ENCODE measurements at regions not wholly inside any gene's neighbourhood (a gene's known extent, or its start where the extent isn't known, plus 50 kb on each side); places are given as distances from the start of the nearest gene placed in this dataset.
"Not testable (repeated sequence)": the region's sequence is repeated elsewhere in the genome, so short reads cannot be mapped to it uniquely, and the experiment has no call there.

GRCh38 chr20:48024539-48024938, 239.3 kb upstream of the SULF2 start:
- DNase-seq: no peak

GRCh38 chr20:48020696-48021095, 235.4 kb upstream of the SULF2 start:
- not testable (repeated sequence) for DNase-seq

DNA sequence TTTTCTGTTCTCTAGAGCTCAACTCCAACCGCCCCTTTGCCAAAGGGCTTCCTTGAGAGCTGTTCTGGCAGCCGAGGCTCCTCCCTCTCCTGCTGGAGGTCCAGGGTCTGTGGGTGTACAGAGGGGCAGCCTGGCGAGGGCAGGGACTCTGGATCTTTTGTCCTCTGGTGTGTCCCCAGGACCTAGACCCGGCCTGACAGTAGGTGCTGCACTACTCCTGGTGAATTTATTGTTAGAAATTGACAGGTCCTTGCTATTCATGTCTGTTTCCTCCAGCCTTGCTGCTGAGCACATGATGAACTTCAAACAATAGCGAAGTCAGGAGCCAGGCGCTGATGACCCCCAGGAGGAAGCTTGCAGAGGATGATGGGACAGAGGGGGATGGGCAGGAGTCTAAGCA, 234.7 kb upstream of the SULF2 start:
- no peak for DNase-seq

DNA sequence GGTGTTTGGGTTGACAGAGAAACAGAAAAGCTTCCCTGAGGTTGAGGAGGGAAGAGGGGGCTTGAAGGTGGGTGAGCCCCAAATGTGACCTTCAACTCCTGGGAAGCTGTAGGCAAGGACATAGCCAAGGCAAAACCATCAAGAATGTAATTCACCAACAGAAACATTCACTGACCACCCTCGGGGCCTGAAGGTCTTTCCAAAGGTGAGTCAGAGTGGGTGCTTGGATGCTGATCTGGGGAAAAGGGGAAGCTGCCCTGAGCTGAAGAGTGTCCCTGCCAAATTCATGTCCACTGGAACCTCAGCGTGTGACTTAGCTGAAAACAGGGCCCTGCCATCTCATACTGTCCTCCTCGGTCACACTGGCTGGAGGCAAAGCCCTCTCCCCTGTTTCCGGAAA, 234.2 kb upstream of the SULF2 start:
- DNase-seq: no peak

- not testable (repeated sequence) for DNase-seq
Observed at GRCh38 chr20:48018851-48019250, 233.6 kb upstream of the SULF2 start.

DNA sequence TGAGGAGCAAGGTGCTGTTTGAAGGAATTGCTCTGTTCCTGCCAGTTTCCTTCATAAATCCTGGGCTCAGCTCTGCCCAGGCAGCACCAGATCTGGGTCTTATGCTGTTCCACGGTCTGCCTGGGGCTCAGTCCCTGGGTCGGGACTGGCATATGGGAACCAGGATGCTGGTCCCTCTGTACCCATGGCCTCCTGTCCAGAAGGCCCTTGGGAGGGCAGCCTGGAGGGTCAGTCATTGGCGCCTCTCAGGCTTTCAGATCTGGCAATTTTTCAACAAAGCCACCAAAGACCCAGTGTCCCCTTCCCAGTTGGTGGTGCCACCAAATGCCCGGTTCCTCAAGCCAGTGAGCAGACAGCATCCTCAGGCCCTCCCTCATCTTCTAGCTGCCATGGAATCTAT, 232.7 kb upstream of the SULF2 start:
- DNase-seq: no peak

DNA sequence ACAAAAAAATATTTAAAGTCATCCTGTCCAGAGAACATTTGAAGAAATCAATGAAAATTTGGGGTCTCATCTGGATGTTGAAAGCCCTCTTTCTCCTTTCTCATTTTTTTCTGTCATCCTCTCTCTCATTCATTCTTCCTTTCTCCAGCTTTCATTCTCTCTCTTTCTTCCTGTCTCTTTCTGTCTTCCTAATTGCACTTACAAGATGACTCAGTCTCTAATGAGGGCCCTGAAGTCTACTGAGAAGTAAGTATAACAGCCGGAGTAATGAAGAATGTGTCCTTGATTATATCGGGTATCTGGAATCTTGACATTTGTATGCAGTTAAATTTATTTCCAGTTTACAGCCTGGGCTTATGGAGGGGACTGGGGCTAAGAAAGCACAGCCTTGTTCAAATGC, 232.2 kb upstream of the SULF2 start:
- no peak for DNase-seq

DNA sequence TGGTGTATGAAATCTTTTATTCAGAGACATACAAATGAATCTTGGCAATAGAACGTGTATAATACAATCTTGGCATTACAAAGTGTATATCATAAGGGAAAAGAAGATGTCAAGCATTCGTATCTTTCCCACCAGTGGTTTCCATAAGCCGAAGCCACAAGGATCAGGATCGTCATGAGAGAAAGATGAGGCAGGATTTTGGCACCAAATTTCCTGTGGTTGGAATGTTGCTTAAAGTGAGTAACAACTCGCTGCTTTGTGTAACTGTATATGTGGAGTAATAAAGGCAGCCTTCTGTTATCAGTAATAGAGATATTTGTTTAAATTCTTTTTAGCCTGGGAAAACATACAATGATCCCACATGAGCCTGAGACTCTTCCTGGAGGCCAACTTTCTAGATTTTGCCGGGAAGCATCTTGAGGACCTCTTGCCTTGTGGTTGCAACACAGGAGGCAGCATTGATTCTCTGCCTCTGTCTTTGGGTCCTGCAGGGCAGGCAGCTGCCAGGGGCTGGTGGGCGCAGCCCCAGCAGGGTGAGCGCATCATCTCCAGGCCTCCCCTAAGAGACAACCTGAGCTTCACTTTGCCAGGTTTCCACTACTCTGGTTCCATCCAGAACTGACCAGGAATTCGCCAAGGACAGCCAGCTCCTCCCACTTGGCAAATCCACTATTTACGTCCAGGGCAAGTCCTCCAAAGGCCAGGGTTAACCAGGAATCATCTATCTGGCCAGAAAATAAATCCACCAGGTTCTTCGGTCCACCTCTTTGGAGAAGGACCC, 230.9 kb upstream of the SULF2 start:
- no peak for DNase-seq

DNA sequence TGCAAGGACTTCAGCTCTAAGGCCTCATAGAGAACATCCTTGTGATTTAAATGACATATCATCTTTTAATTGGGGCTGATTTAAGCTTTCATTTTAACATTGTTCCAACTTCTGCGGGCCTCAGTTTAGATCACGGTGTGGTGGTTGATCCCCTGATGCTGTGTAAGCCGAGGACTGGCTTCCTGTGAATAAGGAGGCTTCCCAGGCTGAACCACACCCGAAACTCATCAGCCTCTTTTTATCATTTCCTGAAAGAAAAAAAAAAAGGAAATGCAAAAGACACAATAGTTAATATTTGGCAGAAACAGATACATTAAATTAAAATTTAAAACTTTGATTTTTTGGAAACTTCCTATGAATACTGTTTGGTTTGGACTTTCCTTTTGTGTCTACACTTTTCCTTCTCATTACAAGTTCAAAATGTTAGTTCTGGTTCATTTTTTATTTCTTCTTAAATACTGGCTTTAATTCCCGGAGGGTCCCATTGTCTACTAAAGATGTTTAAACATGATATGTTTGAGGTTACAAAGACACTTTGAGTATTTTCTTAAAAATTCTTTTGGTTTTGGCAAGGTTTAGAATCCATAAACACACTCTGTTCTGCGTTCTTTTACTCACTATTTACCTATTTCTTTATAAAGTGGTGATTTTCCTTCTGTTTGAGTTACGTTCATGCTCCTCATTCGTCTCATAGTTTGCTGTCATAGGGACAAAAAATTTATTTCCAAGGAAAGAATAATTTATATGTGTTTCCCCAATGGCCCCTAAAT, 230.0 kb upstream of the SULF2 start:
- DNase-seq: no peak

GRCh38 chr20:48012401-48012974, 227.2 kb upstream of the SULF2 start:
- DNase-seq: no peak

DNA sequence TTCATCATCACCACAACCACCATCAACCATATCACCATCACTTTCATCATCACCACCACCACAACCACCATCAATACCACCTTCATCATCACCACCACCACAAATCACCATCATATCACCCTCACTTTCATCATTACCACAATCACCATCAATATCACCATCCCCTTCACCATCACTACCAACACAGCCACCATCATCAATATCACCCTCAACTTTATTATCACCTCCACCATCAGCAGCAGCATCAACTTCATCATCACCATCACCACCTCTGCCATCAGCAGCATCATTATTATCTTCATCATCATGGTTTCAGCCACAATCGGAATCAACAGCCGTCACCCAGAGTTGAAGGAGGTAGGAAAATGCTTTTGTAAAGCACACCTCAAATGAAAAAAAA, 225.7 kb upstream of the SULF2 start:
- DNase-seq: no peak

DNA sequence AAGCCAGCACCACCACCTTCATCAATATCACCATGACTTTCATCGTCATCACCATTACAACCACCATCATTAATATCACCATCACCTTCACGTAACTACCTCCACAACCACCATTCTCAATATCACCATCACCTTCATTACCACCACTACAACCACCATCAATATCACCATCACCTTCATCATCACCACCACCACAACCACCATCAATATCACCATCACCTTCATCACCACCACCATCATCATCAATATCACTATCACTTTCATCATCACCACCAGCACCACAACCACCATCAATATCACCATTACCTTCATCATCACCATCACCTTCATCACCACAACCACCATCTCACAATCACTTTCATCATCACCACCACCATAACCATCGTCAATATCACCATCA, 225.3 kb upstream of the SULF2 start:
- no peak for DNase-seq

GRCh38 chr20:48008850-48009515, 223.7 kb upstream of the SULF2 start:
- no peak for DNase-seq

GRCh38 chr20:48007351-48007750, 222.1 kb upstream of the SULF2 start:
- DNase-seq: no peak

GRCh38 chr20:48006036-48006833, 221.0 kb upstream of the SULF2 start:
- no peak for DNase-seq

DNA sequence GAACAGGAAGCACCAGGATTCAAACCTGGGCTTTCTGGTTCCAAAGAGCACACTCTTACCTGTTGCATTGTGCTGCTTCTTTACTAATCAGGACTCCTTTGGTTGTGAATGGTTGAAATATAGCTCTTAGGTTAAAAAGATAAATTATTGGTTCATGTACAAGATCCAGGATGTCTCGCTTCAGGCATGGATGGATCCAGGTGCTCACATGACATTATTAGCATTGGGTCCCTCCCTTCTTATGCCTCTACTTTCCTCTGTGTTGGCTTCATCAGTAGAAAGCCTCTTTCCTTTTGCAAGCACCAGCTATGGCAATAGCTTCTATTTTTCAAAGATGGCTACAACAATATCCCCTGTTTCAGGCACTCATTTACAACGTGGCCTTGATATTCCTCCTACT, 217.7 kb upstream of the SULF2 start:
- DNase-seq: no peak

DNA sequence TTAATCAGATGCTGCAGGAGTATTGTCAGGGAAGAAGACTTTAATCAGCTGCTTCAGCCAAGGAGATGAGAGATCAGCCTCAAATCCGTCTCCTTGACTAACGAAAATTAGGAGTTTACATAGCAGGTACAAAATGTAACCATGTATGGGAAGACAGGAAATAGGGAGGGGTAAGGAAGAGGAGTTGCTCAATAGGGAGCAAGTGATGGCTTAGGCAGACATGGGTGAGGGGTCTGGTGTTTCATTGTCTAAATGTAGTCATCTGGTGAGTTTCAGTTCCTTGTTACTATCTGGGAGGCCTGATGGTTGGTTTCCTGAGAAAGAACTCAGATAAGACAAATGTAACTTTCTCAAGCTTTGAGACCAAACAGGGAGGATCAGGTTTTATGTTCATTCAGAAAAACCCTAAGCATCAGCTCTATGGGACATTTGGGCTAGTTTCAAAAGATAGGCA, 217.3 kb upstream of the SULF2 start:
- no peak for DNase-seq

DNA sequence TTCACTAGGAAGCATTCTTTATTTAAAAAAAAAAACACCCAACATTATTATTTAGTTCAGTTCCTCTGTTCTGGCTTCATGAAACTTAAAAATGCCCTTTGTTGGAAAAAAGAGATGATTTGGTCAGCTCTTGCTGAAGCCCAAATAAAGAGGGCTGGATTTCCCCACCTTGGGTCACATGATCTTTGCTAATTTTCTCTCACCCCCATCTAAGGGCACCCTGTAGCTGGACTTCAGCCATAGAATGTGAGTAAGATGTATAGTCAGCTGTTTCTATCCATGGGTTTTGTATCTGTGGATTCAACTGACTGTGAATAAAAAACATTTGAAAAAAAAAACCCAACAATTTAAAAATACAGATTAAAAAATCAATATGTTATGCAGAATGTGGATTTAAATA, 213.9 kb upstream of the SULF2 start:
- DNase-seq: no peak

GRCh38 chr20:47998736-47999135, 213.5 kb upstream of the SULF2 start:
- DNase-seq: no peak

GRCh38 chr20:47995661-47996060, 210.4 kb upstream of the SULF2 start:
- DNase-seq: no peak

DNA sequence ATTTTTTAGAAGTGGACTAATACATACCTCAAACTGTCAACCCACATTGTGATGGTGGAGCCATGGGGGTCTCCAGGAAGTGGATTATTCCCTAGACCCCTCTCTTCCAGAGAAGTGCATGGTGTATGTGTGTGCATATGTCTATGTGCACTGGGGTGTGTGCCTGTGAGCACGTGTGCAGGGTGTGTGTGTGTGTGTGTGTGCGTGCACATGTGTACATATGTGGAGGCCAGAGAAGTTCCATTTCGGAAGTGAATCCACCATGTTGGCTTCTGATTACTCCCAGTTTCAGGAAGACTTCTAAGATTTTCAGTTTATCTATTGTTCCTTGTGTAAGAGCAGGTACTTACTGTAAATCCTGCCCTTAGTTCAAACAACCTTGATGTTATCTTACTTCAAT, 208.5 kb upstream of the SULF2 start:
- DNase-seq: no peak

GRCh38 chr20:47993035-47993755, 207.9 kb upstream of the SULF2 start:
- DNase-seq: peak; percentile 43

Measured in NCI-H1105 (cell line).